Omental fat pad (tissue), 3 donors: ENCODE measurements at regions not wholly inside any gene's neighbourhood (a gene's known extent, or its start where the extent isn't known, plus 50 kb on each side); places are given as distances from the start of the nearest gene placed in this dataset.

ENCODE experiments used
- ATAC-seq: fragments of 150-250 bp; one replicate; pipeline ENCODE4 v1.9.1; 2016; ENCODE audit warnings: mild to moderate bottlenecking, moderate library complexity; ENCODE audit not compliant: low FRiP score
- DNase-seq: peaks from one replicate; pipeline ENCODE4 v3.0.0-alpha.2; 2019; ENCODE audit warnings: low spot score
- CTCF ChIP-seq, 3 donors: fragments of 450-650 bp; IDR thresholded peaks; one replicate each; pipeline ENCODE4 v1.5.1; 2016 to 2017; ENCODE audit warnings: antibody characterized with exemption in 3 of 3, mild to moderate bottlenecking in 3 of 3, moderate library complexity in 2 of 3

GRCh38 chr1:72938408-72938807 lies 656.1 kb upstream of the NEGR1 start:
- TF ChIP-seq CTCF (IDR thresholded peaks at IDR 0.05), result no peak
- DNase-seq, result no peak
- no peak for ATAC-seq

DNA sequence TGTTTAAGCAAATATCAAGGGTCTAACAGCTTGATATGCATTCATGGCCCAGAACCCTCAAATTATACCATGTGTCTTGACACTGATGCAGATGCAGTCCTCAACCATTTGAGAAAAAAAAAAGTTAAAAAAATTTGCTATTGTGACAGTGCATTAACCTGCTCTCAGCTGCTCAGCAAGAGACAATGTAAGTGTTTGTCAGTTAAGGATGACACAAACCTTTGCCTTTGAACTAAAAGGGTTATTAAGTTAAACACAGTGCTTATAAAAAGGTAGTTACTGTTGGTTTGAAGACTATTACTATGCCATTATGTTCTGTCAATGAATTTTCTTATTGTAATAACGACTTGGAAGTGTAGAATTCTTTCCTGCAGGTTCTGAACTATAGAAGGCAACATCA lies 655.6 kb upstream of the NEGR1 start:
- no peak for DNase-seq
- ATAC-seq, result no peak
- TF ChIP-seq CTCF (IDR thresholded peaks at IDR 0.05), result no peak

GRCh38 chr1:72936942-72937341 lies 654.6 kb upstream of the NEGR1 start:
- DNase-seq (no peak), ATAC-seq (no peak)
- no peak for TF ChIP-seq CTCF (IDR thresholded peaks at IDR 0.05)

GRCh38 chr1:72936151-72936740 lies 653.9 kb upstream of the NEGR1 start:
- DNase-seq (no peak), ATAC-seq (no peak)
- TF ChIP-seq CTCF (IDR thresholded peaks at IDR 0.05), result no peak

GRCh38 chr1:72932025-72932424 lies 649.7 kb upstream of the NEGR1 start:
- no peak for DNase-seq
- no peak for TF ChIP-seq CTCF (IDR thresholded peaks at IDR 0.05)

DNA sequence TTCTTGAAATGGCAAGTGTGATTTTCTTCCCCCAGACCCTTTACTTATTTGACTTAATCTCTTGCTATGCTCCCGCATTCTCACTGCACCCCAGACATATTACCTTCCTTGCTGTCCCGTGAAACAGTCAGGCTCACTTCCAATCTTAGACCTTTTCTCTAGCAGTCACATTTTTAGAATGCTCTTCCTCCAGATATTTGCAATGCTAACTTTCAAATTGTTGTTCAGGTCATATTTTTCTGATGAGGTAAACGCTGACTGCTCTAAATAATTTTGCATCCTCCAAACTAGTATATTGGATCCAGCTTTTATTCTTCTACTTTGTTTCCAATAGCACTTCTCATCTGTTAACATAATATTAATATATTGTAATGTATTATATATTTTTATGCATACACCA lies 648.2 kb upstream of the NEGR1 start:
- ATAC-seq (no peak), DNase-seq (no peak)
- no peak for TF ChIP-seq CTCF (IDR thresholded peaks at IDR 0.05)

More at GRCh38 chr1:72932025-72932424, 649.7 kb upstream of the NEGR1 start:
- ATAC-seq, result no peak

GRCh38 chr1:72918940-72919339 lies 636.6 kb upstream of the NEGR1 start:
- TF ChIP-seq CTCF (IDR thresholded peaks at IDR 0.05), result no peak
- DNase-seq (no peak), ATAC-seq (no peak)
